ENCODE measurements at regions not wholly inside any gene's neighbourhood (a gene's known extent, or its start where the extent isn't known, plus 50 kb on each side); places are given as distances from the start of the nearest gene placed in this dataset.

DNA sequence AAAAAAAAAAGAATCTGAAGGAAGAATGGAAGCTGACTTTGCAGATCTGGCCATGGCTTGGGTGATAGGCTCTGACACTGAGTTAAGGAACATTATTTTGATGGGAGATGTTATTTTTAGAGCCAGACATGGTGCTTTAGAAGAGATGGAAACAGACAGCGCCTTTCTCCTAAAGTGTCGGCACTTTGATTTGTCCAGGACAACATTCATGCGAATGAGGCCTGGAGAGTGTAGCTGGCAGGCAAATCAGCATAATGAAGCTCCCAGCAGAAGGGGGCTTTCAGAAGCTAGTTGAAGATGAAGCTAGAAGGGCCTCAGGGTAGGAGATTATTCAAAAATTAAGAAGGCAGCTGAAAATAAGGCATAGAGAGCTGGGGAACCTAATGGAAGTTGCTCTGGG is 397.7 kb downstream of the RWDD3 start:
- DNase-seq, result no peak
- Histone ChIP-seq H3K4me1 (no peaks in the 10 kb centered on the region), H3K27ac (no peak overlapping the region), H3K27me3 (no peaks in the 10 kb centered on the region), H3K4me3 (replicated peaks in 1 of 3) (no peak overlapping the region), H3K36me3 (no peaks in the 10 kb centered on the region), H3K9me3 (no peaks in the 10 kb centered on the region)
- intact Hi-C loops (cut with DNase I), result no loop called here
- TF ChIP-seq, protein P1, sequence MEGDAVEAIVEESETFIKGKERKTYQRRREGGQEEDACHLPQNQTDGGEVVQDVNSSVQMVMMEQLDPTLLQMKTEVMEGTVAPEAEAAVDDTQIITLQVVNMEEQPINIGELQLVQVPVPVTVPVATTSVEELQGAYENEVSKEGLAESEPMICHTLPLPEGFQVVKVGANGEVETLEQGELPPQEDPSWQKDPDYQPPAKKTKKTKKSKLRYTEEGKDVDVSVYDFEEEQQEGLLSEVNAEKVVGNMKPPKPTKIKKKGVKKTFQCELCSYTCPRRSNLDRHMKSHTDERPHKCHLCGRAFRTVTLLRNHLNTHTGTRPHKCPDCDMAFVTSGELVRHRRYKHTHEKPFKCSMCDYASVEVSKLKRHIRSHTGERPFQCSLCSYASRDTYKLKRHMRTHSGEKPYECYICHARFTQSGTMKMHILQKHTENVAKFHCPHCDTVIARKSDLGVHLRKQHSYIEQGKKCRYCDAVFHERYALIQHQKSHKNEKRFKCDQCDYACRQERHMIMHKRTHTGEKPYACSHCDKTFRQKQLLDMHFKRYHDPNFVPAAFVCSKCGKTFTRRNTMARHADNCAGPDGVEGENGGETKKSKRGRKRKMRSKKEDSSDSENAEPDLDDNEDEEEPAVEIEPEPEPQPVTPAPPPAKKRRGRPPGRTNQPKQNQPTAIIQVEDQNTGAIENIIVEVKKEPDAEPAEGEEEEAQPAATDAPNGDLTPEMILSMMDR (IDR thresholded peaks at IDR 0.05), result no peak
- no peak for TF ChIP-seq POLR2A (IDR thresholded peaks at IDR 0.05)
- WGBS, 2 donors, result 88 to 89% methylated on average over 3 of the region's 3 CpGs

DNA sequence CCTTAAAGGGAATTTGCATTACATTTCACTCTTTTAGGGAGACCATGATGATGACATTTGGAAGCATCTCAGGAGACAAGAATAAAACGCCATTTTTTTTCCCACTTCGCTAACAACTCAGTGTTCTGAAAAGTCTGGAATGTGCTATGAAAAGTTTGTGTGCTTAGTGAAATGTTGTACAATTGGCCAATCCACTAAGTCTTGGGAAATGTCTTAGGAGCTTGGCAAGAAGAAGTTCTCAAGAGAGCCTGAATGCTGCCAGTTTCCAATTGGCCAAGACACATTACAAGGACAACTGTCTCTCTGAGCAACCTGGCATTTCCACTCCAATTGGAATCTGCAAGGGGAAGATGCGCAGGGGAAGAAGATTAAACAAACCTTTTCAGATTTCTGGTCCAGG is 401.8 kb downstream of the RWDD3 start:
- Histone ChIP-seq H3K27ac (no peak overlapping the region), H3K36me3 (no peaks in the 10 kb centered on the region), H3K9me3 (no peaks in the 10 kb centered on the region), H3K27me3 (no peaks in the 10 kb centered on the region), H3K4me1 (no peaks in the 10 kb centered on the region), H3K4me3 (replicated peaks in 1 of 3) (no peak overlapping the region)
- 84 to 90% methylated on average over 3 of the region's 3 CpGs for WGBS, 2 donors
- intact Hi-C loops (cut with DNase I), result no loop called here
- TF ChIP-seq, protein P1 (IDR thresholded peaks at IDR 0.05), result no peak
- TF ChIP-seq POLR2A (IDR thresholded peaks at IDR 0.05), result no peak
- no peak for DNase-seq

DNA sequence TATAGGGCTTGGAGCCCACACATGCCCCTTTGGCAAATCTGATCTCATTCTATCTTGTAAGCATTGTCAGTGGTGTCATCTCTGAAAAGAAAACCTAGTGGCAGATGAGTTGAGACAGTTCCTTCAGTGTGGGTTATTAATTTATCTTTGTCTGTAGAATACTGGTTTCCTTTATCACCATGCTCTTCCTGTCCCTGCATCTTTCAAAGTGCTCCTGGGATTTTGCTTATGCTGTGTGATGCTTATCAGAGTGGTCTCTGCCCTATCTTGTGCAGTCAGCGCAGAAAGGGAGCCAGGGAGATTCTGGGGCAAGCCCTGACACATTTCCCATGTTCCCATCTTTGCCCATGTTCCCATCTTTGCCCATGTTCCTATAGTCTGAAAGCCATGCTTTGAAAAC is 402.9 kb downstream of the RWDD3 start:
- TF ChIP-seq POLR2A (IDR thresholded peaks at IDR 0.05), result no peak
- TF ChIP-seq, protein P1 (IDR thresholded peaks at IDR 0.05), result no peak
- Histone ChIP-seq H3K4me3 (replicated peaks in 1 of 3) (no peak overlapping the region), H3K27me3 (no peaks in the 10 kb centered on the region), H3K36me3 (no peaks in the 10 kb centered on the region), H3K4me1 (no peaks in the 10 kb centered on the region), H3K27ac (no peak overlapping the region), H3K9me3 (no peaks in the 10 kb centered on the region)
- 67 to 80% methylated on average over 1 of the region's 1 CpG for WGBS, 2 donors
- no peak for DNase-seq
- intact Hi-C loops (cut with DNase I), result no loop called here

DNA sequence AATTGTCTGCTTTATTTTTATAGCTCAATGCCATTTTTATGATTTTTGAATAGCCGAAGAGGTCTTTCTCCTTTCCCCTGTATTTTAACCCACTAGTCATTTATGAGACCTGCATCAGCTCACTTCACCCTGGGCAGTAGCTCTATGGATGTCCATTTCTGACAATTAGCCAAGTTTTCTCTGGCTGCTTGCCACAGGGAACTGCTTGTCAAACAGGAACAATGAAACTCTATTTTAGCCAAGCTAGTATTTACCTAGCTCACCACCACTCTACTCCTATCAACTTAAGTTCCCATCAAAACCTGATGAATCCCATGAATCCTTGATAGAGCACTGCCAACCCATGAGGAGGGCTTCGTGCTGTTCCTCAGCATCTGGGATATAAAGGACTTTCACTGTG is 406.7 kb downstream of the RWDD3 start:
- 33 to 38% methylated on average over 2 of the region's 2 CpGs for WGBS, 2 donors
- TF ChIP-seq, protein P1 (IDR thresholded peaks at IDR 0.05), result no peak
- no peak for TF ChIP-seq POLR2A (IDR thresholded peaks at IDR 0.05)
- Histone ChIP-seq H3K27ac (no peak overlapping the region), H3K27me3 (no peaks in the 10 kb centered on the region), H3K4me1 (no peaks in the 10 kb centered on the region), H3K4me3 (replicated peaks in 1 of 3) (no peak overlapping the region), H3K36me3 (no peaks in the 10 kb centered on the region), H3K9me3 (no peaks in the 10 kb centered on the region)
- DNase-seq, result peak; percentile 9 to 13
- intact Hi-C loops (cut with DNase I), result no loop called here

DNA sequence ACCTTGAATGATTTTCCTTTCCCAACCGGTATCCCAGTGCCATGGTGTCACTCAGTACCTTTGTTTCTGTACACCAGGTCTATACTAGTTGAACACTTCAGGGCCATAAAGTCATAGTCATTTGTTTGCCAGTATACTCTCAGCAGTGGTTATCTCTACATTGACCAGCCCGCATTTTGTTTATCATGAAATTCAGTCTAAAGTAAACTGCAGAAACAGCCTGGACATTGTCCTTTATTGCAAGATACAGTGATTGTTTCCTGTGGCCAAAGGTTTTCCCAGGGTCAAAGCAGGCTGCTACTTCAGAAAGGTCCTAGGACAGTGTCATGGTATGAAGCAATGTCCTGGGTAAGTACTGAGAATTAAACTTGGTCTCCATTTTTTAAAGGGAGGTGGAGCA is 407.4 kb downstream of the RWDD3 start:
- no peaks in the 10 kb centered on the region for H3K9me3 ChIP-seq
- no peaks in the 10 kb centered on the region for H3K36me3 ChIP-seq
- DNase-seq, result no peak
- no peaks in the 10 kb centered on the region for H3K27me3 ChIP-seq
- no peaks in the 10 kb centered on the region for H3K4me1 ChIP-seq
- intact Hi-C loops (cut with DNase I), result no loop called here
- no peak overlapping the region for H3K4me3 ChIP-seq (replicated peaks in 1 of 3)
- no peak for TF ChIP-seq POLR2A (IDR thresholded peaks at IDR 0.05)
- TF ChIP-seq, protein P1 (IDR thresholded peaks at IDR 0.05), result no peak
- no peak overlapping the region for H3K27ac ChIP-seq
- 85 to 90% methylated on average over 2 of the region's 2 CpGs for WGBS, 2 donors

All from thyroid gland (tissue), 4 donors.